ENCODE measurements at regions not wholly inside any gene's neighbourhood (a gene's known extent, or its start where the extent isn't known, plus 50 kb on each side); places are given as distances from the start of the nearest gene placed in this dataset.

- intact Hi-C loops (cut with DNase I): loop anchor here (10.0 kb wide), 1 partner anchor 186 kb away; the partner anchor contains the start of gene RASA1
- Histone ChIP-seq H3K4me1 (no peaks in the 10 kb centered on the region), H3K36me3 (no peaks in the 10 kb centered on the region), H3K27ac (no peak overlapping the region), H3K27me3 (no peaks in the 10 kb centered on the region), H3K9me3 (no peaks in the 10 kb centered on the region), H3K9ac (ENCODE audit: low read depth in 2 of 2, low read length in 2 of 2) (no peak overlapping the region), H3K4me3 (no peak overlapping the region)
- DNase-seq: no peak
- TF ChIP-seq CTCF (IDR thresholded peaks at IDR 0.05): no peak
These were observed 188.5 kb upstream of the RASA1 start for GRCh38 chr5:87079219-87079618.

GRCh38 chr5:87081016-87081415 lies 186.7 kb upstream of the RASA1 start:
- H3K27ac ChIP-seq: no peak overlapping the region
- intact Hi-C loops (cut with DNase I): no loop called here

GRCh38 chr5:87081511-87082372 lies 185.9 kb upstream of the RASA1 start:
- H3K9ac ChIP-seq (ENCODE audit: low read depth in 2 of 2, low read length in 2 of 2): no peak overlapping the region
- TF ChIP-seq CTCF (IDR thresholded peaks at IDR 0.05): no peak
- intact Hi-C loops (cut with DNase I): no loop called here
- peak; percentile 41 for DNase-seq
- H3K4me3 ChIP-seq: no peak overlapping the region
- H3K9me3 ChIP-seq: no peaks in the 10 kb centered on the region
- no peaks in the 10 kb centered on the region for H3K4me1 ChIP-seq
- H3K27me3 ChIP-seq: no peaks in the 10 kb centered on the region
- H3K36me3 ChIP-seq: no peaks in the 10 kb centered on the region
- no peak overlapping the region for H3K27ac ChIP-seq

More at GRCh38 chr5:87081016-87081415, 186.7 kb upstream of the RASA1 start:
- no peaks in the 10 kb centered on the region for H3K9me3 ChIP-seq
- H3K4me3 ChIP-seq: no peak overlapping the region
- no peak for TF ChIP-seq CTCF (IDR thresholded peaks at IDR 0.05)
- H3K36me3 ChIP-seq: no peaks in the 10 kb centered on the region
- no peak for DNase-seq
- no peaks in the 10 kb centered on the region for H3K4me1 ChIP-seq
- no peak overlapping the region for H3K9ac ChIP-seq (ENCODE audit: low read depth in 2 of 2, low read length in 2 of 2)
- H3K27me3 ChIP-seq: no peaks in the 10 kb centered on the region

GRCh38 chr5:87094347-87094746 lies 173.3 kb upstream of the RASA1 start:
- no peak for DNase-seq
- Histone ChIP-seq H3K9ac (ENCODE audit: low read depth in 2 of 2, low read length in 2 of 2) (no peak overlapping the region), H3K27ac (no peak overlapping the region), H3K27me3 (no peaks in the 10 kb centered on the region), H3K36me3 (no peaks in the 10 kb centered on the region), H3K9me3 (no peaks in the 10 kb centered on the region), H3K4me3 (no peak overlapping the region), H3K4me1 (no peaks in the 10 kb centered on the region)
- intact Hi-C loops (cut with DNase I): no loop called here
- no peak for TF ChIP-seq CTCF (IDR thresholded peaks at IDR 0.05)

GRCh38 chr5:87094833-87095232 lies 172.8 kb upstream of the RASA1 start:
- Histone ChIP-seq H3K9me3 (no peaks in the 10 kb centered on the region), H3K4me1 (no peaks in the 10 kb centered on the region), H3K9ac (ENCODE audit: low read depth in 2 of 2, low read length in 2 of 2) (no peak overlapping the region), H3K27me3 (no peaks in the 10 kb centered on the region), H3K4me3 (no peak overlapping the region), H3K36me3 (no peaks in the 10 kb centered on the region), H3K27ac (no peak overlapping the region)
- no peak for TF ChIP-seq CTCF (IDR thresholded peaks at IDR 0.05)
- intact Hi-C loops (cut with DNase I): no loop called here
- DNase-seq: no peak
